ENCODE measurements at regions not wholly inside any gene's neighbourhood (a gene's known extent, or its start where the extent isn't known, plus 50 kb on each side); places are given as distances from the start of the nearest gene placed in this dataset.
"Not testable (repeated sequence)": the region's sequence is repeated elsewhere in the genome, so short reads cannot be mapped to it uniquely, and the experiment has no call there.

DNA sequence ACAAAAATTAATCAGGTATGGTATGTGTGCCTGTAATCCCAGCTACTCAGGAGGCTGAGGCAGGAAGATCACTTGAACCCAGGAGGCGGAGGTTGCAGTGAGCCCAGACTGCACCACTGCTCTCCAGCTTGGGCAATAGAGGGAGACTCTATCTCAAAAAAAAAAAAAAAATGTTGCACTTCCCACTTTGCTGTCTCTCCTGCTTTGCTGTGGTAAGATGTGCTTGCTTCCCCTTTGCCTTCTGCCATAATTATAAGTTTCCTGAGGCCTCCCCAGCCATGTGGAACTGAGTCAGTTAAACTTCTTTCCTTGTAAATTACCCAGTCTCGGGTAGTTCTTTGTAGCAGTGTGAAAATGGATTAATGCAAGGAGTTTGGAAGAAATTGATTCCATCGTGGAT lies 120.3 kb upstream of the CFAP20DC start:
- not testable (repeated sequence) for DNase-seq

DNA sequence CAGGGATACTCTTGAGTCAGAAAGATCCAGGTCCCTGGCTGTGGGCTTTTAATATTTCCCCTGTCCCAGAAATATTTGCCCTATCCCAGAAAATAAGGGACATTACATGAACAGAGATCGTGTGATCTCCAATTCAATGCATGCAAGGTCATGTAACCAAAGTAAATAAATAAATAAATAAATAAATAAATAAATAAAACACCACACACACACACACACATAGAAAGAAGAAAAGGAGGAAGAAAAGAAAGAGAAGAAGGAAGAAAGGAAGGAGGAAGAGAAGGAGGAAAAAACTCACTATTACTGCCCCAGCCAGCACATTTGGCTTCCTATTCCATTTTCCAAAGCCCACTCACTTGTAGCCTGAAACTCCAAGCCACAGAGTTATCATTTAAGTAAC lies 117.9 kb upstream of the CFAP20DC start:
- DNase-seq = no peak

DNA sequence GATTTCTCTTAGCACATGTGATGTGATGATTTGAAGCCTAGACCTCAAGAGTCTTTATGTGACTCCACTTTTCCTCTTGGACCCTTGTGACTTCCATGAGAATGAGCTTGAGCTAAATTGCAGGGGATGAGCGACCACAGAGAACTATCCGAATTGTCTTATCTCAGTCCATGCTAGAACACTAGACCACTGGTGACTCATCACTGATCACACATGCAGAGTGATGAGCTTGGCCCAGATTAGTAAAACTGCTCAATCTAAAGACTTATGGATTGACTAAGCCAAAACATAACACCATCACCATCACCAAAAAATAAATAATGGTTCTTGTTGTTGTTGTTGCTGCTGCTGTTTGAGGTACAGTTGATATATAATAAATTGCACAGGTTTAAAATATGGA lies 114.1 kb upstream of the CFAP20DC start:
- no peak for DNase-seq

- DNase-seq = no peak
Observed at GRCh38 chr3:59161048-59161447, 111.2 kb upstream of the CFAP20DC start.

- DNase-seq = no peak
Observed at GRCh38 chr3:59160133-59160746, 110.4 kb upstream of the CFAP20DC start.

DNA sequence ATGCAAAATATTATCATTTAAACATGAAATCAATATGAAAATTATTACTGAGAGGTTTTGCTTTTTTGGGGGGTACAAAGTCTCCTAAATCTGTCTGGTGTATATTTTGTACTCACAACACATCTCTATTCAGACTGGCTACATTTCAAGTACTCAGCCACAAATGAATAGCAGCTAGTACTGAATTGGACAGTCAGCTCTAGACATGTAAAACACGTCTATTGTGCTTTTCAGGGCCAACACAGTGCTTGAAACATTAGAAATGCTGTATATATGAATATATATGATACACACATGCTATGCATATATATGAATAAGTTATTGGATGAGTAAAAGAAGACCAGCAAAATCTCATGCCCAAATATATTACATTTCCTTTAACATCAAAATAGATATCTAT lies 103.8 kb upstream of the CFAP20DC start:
- no peak for DNase-seq

DNA sequence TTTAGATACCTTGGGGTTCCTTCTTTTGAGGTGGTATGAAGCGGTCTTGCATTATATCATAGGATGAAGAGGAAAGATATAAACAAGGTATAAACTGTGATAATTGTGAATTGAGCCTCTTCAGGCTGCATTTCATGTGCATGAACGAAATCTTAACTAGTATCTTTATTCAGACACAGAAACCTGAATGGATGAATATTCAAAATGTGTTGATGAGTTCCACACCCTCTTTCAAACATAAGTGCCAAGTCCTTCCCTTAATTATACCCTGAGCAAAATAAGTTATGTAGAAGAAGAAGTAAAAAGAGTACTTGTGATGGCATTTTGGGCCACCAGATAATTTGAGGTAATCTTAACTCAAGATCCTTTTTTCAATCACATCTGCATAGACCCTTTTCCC lies 103.1 kb upstream of the CFAP20DC start:
- no peak for DNase-seq

GRCh38 chr3:59150039-59150438 lies 100.2 kb upstream of the CFAP20DC start:
- no peak for DNase-seq

DNA sequence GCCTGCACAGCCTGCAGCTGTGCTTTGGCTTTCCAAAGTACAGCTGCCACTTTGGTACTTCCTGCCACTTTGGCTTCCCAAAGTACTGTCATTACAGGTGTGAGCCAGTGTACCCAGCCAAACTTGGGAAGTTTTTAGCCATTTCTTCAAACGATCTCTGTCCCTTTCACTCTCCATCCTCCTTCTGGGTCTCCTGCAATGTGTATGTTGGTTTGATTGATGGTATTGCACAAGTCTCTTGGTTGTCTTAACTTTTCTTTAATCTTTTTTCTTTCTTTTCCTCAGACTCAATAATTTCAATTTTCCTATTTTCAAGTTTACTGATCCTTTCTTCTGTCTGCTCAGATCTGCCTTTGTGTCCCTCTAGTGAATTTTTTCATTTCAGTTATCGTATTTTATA lies 99.3 kb upstream of the CFAP20DC start:
- DNase-seq = no peak

DNA sequence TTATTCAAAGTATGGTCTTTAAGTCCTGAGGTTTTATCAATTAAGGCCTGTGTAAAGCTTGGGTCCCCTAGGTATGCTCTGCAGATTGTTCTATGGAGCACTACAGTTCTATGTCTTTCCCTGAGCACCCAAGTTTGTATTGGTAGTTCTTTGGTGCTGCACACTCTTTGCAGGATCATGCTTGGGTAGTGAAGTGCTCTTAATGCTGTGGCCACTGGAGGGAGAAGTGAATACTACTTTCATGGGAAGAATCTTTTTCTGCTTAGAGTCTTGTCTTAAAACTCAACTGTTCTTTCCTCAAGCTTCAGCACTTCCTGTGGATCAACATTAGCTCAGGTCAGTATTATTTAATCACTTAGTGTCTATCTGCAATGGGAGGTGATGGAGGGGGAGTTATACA lies 93.6 kb upstream of the CFAP20DC start:
- no peak for DNase-seq

- no peak for DNase-seq
Observed at GRCh38 chr3:59142556-59142955, 92.7 kb upstream of the CFAP20DC start.

- DNase-seq = no peak
Observed at GRCh38 chr3:59138966-59139365, 89.1 kb upstream of the CFAP20DC start.

- DNase-seq = no peak
Observed at GRCh38 chr3:59137415-59137814, 87.6 kb upstream of the CFAP20DC start.

GRCh38 chr3:59136081-59136480 lies 86.3 kb upstream of the CFAP20DC start:
- no peak for DNase-seq

DNA sequence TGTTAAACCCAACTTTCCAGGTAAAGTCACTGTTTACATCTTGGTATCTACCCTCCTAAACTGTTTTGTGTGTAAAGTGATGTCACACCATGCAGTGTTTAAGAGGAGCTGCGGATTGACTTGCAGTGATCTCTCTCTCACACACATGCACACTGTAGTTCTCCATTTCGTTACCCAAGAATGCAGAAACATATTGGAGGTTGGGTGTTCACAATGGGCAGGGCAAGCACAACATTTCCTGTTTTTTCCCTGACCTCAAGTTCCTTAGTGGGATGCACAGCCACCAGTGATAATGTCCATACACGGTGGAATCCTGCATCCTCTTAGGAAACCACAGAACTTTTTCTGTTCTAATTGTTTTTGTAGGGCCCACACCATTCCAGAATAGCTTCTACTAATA lies 85.3 kb upstream of the CFAP20DC start:
- DNase-seq = no peak

GRCh38 chr3:59133311-59133710 lies 83.5 kb upstream of the CFAP20DC start:
- no peak for DNase-seq

DNA sequence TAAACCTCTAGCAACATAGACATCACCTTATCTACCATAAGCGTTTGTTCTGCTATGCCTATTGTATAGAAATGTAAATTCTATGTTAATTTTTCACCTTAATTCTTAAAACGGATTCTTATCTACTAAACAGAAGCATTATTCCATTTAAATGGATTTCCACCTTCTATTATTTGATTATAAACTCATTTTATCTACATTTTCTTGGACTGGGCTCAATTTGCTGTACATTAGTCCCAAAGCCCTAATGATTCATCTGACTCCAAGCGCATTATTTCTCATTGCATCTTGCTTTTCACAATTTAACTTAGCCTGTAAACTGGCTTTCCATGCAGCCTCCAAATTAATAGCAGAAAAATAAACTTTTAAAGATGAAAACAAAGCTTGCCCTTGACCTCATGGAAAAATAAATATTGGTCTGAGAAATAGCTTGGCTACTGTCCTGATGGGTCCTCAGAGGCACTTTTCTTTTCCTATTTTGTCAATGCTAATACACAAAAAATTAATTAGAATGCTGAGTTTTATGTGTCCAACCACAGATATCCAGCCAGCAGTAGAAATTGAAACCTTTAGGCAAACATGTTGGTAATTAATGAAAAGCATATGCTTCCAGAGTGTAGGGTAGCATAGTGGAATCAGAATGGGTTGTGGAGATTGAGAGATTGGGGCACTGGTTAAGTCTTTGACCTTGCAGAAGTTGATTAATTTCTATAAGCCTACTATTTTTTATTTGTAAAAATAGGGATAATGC lies 81.4 kb upstream of the CFAP20DC start:
- no peak for DNase-seq

- no peak for DNase-seq
Observed at GRCh38 chr3:59128685-59129084, 78.9 kb upstream of the CFAP20DC start.

- DNase-seq = no peak
Observed at GRCh38 chr3:59127071-59127470, 77.2 kb upstream of the CFAP20DC start.

GRCh38 chr3:59126446-59126845 lies 76.6 kb upstream of the CFAP20DC start:
- DNase-seq = no peak

DNA sequence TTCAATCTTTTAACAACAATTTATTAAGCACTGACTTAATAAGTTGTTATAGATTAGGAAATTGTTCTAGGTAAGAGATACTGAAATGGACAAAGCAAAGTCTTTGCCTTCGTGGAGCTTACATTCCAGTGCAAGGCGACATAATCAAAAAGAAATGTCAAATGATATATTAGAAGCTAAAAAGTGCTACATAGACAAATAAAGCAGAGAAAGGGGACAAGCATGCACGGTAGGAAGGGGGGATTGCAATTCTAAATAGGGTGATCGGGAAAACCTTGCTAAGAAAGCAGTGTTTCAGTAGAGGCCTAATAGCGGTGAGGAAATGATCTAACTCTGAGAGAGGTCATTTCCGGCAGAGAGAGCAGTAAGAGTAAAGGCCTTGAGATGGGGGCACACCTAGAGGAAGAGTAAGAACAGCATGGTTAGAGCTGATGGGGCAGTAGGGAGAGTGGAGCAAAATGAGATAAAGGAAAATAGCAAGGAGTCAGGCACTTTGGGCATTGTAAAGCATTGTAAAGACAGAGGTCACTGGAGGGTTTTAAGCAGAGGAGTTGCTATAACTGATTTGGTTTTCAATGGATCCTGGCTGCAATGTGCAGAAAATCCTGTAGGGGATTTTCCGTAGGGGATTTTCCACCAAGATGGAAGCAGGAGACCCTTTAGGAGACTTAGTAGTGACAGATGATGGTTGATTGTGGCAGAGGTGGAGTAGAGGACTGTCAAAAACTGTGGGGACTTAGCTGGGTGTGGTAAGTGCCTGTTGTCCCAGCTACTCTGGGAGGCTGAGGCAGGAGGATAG lies 71.7 kb upstream of the CFAP20DC start:
- no peak for DNase-seq

- no peak for DNase-seq
Observed at GRCh38 chr3:59118928-59119327, 69.1 kb upstream of the CFAP20DC start.

DNA sequence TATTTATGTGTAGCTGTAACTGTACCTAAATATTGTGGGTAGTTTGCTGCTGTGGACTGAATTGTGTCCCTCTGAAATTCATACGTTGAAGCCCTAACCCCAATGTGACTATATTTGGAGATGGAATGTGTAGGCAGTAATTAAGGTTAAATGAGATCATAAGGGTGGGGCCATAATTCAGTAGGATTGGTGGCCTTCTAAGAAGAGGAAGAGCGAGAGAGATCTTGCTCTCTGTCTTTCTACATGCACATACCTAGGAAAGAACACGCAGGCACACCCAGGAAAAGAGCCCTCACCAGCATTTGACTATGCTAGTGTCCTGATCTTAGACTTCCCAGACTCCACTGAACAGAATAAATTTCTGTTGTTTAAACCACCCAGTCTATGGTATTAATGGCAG lies 67.6 kb upstream of the CFAP20DC start:
- DNase-seq = no peak

DNA sequence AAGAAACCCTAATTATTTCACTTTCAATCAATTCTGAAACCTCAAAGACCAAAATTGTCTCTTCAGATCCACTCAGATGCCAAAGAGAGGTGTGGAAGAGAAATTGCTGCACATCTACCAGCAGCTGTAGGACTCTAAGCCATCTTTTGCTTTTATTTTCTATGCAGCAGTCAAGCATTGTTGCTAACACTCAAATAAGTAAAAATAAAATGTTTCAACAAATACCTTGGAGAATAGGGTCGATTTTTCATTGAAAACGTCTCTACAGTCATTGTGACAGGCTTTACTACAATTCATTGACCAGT lies 66.4 kb upstream of the CFAP20DC start:
- no peak for DNase-seq

All from NCI-H2029 (cell line).